ENCODE measurements at regions not wholly inside any gene's neighbourhood (a gene's known extent, or its start where the extent isn't known, plus 50 kb on each side); places are given as distances from the start of the nearest gene placed in this dataset.
"Not testable (repeated sequence)": the region's sequence is repeated elsewhere in the genome, so short reads cannot be mapped to it uniquely, and the experiment has no call there.

- H2BK12ac ChIP-seq (ENCODE audit: low read length); H3K4me2 ChIP-seq (ENCODE audit: insufficient read depth, low read length, poor library complexity, severe bottlenecking); H3K27me3 ChIP-seq (ENCODE audit: control insufficient read depth in 3 of 3, insufficient read depth in 3 of 3, low read depth in 1 of 3, low read length in 3 of 3); H3K4me3 ChIP-seq (ENCODE audit: low read length in 2 of 2); H4K91ac ChIP-seq (ENCODE audit: low read depth, low read length, poor library complexity); DNase-seq (ENCODE audit: low spot score); H3K9ac ChIP-seq (ENCODE audit: low read depth, low read length, poor library complexity); H4K8ac ChIP-seq (ENCODE audit: low read depth, low read length); H3K4me1 ChIP-seq (ENCODE audit: control insufficient read depth in 2 of 2, insufficient read depth in 1 of 2, low read depth in 1 of 2, low read length in 2 of 2); H2BK5ac ChIP-seq (ENCODE audit: low read length); H3K14ac ChIP-seq (ENCODE audit: low read length); H2BK15ac ChIP-seq (ENCODE audit: low read length); H3K79me1 ChIP-seq (ENCODE audit: low read depth, low read length); H3K9me3 ChIP-seq (replicated peaks in 1 of 2; ENCODE audit: control insufficient read depth in 2 of 2, insufficient read depth in 1 of 2, low read depth in 1 of 2, low read length in 2 of 2); H3K27ac ChIP-seq (replicated peaks; ENCODE audit: low read length); H3K4ac ChIP-seq (ENCODE audit: low read length); H2BK120ac ChIP-seq (ENCODE audit: low read depth, low read length); H3K36me3 ChIP-seq (replicated peaks in 1 of 2; ENCODE audit: control insufficient read depth in 2 of 2, insufficient read depth in 2 of 2, low read length in 2 of 2); H2AK5ac ChIP-seq (ENCODE audit: low read depth, low read length); H2AFZ ChIP-seq (ENCODE audit: low read length); H3K23ac ChIP-seq (ENCODE audit: low read depth, low read length, poor library complexity); H3K18ac ChIP-seq (ENCODE audit: low read length): not testable (repeated sequence)
- no CpG with 5 or more reads among the region's 1 CpG for WGBS, 2 donors (ENCODE audit: extremely low coverage in 2 of 2, insufficient read length in 2 of 2, insufficient replicate concordance in 1 of 2)
Observed at GRCh38 chr11:89648232-89648631, 61.9 kb upstream of the TRIM77 start.

- H2BK15ac ChIP-seq (ENCODE audit: low read length); H2BK5ac ChIP-seq (ENCODE audit: low read length); H3K9me3 ChIP-seq (replicated peaks in 1 of 2; ENCODE audit: control insufficient read depth in 2 of 2, insufficient read depth in 1 of 2, low read depth in 1 of 2, low read length in 2 of 2); H2AK5ac ChIP-seq (ENCODE audit: low read depth, low read length); H4K91ac ChIP-seq (ENCODE audit: low read depth, low read length, poor library complexity); H3K18ac ChIP-seq (ENCODE audit: low read length); H3K9ac ChIP-seq (ENCODE audit: low read depth, low read length, poor library complexity); H3K36me3 ChIP-seq (replicated peaks in 1 of 2; ENCODE audit: control insufficient read depth in 2 of 2, insufficient read depth in 2 of 2, low read length in 2 of 2); H3K79me1 ChIP-seq (ENCODE audit: low read depth, low read length); H2BK12ac ChIP-seq (ENCODE audit: low read length); H3K23ac ChIP-seq (ENCODE audit: low read depth, low read length, poor library complexity); H3K4ac ChIP-seq (ENCODE audit: low read length); H3K27ac ChIP-seq (replicated peaks; ENCODE audit: low read length); H3K14ac ChIP-seq (ENCODE audit: low read length); H3K4me2 ChIP-seq (ENCODE audit: insufficient read depth, low read length, poor library complexity, severe bottlenecking); DNase-seq (ENCODE audit: low spot score); H2AFZ ChIP-seq (ENCODE audit: low read length); H2BK120ac ChIP-seq (ENCODE audit: low read depth, low read length); H3K27me3 ChIP-seq (ENCODE audit: control insufficient read depth in 3 of 3, insufficient read depth in 3 of 3, low read depth in 1 of 3, low read length in 3 of 3); H3K4me3 ChIP-seq (ENCODE audit: low read length in 2 of 2); H3K4me1 ChIP-seq (ENCODE audit: control insufficient read depth in 2 of 2, insufficient read depth in 1 of 2, low read depth in 1 of 2, low read length in 2 of 2); H4K8ac ChIP-seq (ENCODE audit: low read depth, low read length): not testable (repeated sequence)
- no CpG with 5 or more reads among the region's 5 CpGs for WGBS, 2 donors (ENCODE audit: extremely low coverage in 2 of 2, insufficient read length in 2 of 2, insufficient replicate concordance in 1 of 2)
Observed at GRCh38 chr11:89648996-89649395, 61.1 kb upstream of the TRIM77 start.

- H2AK5ac ChIP-seq (ENCODE audit: low read depth, low read length); H2AFZ ChIP-seq (ENCODE audit: low read length); H3K14ac ChIP-seq (ENCODE audit: low read length); H3K4ac ChIP-seq (ENCODE audit: low read length); H3K4me1 ChIP-seq (ENCODE audit: control insufficient read depth in 2 of 2, insufficient read depth in 1 of 2, low read depth in 1 of 2, low read length in 2 of 2); H2BK12ac ChIP-seq (ENCODE audit: low read length); H3K4me2 ChIP-seq (ENCODE audit: insufficient read depth, low read length, poor library complexity, severe bottlenecking); H3K36me3 ChIP-seq (replicated peaks in 1 of 2; ENCODE audit: control insufficient read depth in 2 of 2, insufficient read depth in 2 of 2, low read length in 2 of 2); H2BK5ac ChIP-seq (ENCODE audit: low read length); H3K23ac ChIP-seq (ENCODE audit: low read depth, low read length, poor library complexity); H3K4me3 ChIP-seq (ENCODE audit: low read length in 2 of 2); H4K91ac ChIP-seq (ENCODE audit: low read depth, low read length, poor library complexity); H3K27me3 ChIP-seq (ENCODE audit: control insufficient read depth in 3 of 3, insufficient read depth in 3 of 3, low read depth in 1 of 3, low read length in 3 of 3); H3K9ac ChIP-seq (ENCODE audit: low read depth, low read length, poor library complexity); H2BK15ac ChIP-seq (ENCODE audit: low read length); DNase-seq (ENCODE audit: low spot score); H3K18ac ChIP-seq (ENCODE audit: low read length); H3K9me3 ChIP-seq (replicated peaks in 1 of 2; ENCODE audit: control insufficient read depth in 2 of 2, insufficient read depth in 1 of 2, low read depth in 1 of 2, low read length in 2 of 2); H3K79me1 ChIP-seq (ENCODE audit: low read depth, low read length); H3K27ac ChIP-seq (replicated peaks; ENCODE audit: low read length); H4K8ac ChIP-seq (ENCODE audit: low read depth, low read length); H2BK120ac ChIP-seq (ENCODE audit: low read depth, low read length): not testable (repeated sequence)
- WGBS, 2 donors (ENCODE audit: extremely low coverage in 2 of 2, insufficient read length in 2 of 2, insufficient replicate concordance in 1 of 2), result no CpG with 5 or more reads among the region's 2 CpGs
Observed at GRCh38 chr11:89654669-89655068, 55.4 kb upstream of the TRIM77 start.

- not testable (repeated sequence) for H3K4ac ChIP-seq (ENCODE audit: low read length); H3K14ac ChIP-seq (ENCODE audit: low read length); DNase-seq (ENCODE audit: low spot score); H2BK15ac ChIP-seq (ENCODE audit: low read length); H3K4me1 ChIP-seq (ENCODE audit: control insufficient read depth in 2 of 2, insufficient read depth in 1 of 2, low read depth in 1 of 2, low read length in 2 of 2); H3K36me3 ChIP-seq (replicated peaks in 1 of 2; ENCODE audit: control insufficient read depth in 2 of 2, insufficient read depth in 2 of 2, low read length in 2 of 2); H3K23ac ChIP-seq (ENCODE audit: low read depth, low read length, poor library complexity); H3K4me3 ChIP-seq (ENCODE audit: low read length in 2 of 2); H3K27me3 ChIP-seq (ENCODE audit: control insufficient read depth in 3 of 3, insufficient read depth in 3 of 3, low read depth in 1 of 3, low read length in 3 of 3); H2AK5ac ChIP-seq (ENCODE audit: low read depth, low read length); H3K9ac ChIP-seq (ENCODE audit: low read depth, low read length, poor library complexity); H3K79me1 ChIP-seq (ENCODE audit: low read depth, low read length); H3K4me2 ChIP-seq (ENCODE audit: insufficient read depth, low read length, poor library complexity, severe bottlenecking); H2AFZ ChIP-seq (ENCODE audit: low read length); H2BK120ac ChIP-seq (ENCODE audit: low read depth, low read length); H3K18ac ChIP-seq (ENCODE audit: low read length); H3K9me3 ChIP-seq (replicated peaks in 1 of 2; ENCODE audit: control insufficient read depth in 2 of 2, insufficient read depth in 1 of 2, low read depth in 1 of 2, low read length in 2 of 2); H3K27ac ChIP-seq (replicated peaks; ENCODE audit: low read length); H2BK5ac ChIP-seq (ENCODE audit: low read length); H2BK12ac ChIP-seq (ENCODE audit: low read length); H4K91ac ChIP-seq (ENCODE audit: low read depth, low read length, poor library complexity); H4K8ac ChIP-seq (ENCODE audit: low read depth, low read length)
Observed at GRCh38 chr11:89658767-89659166, 51.3 kb upstream of the TRIM77 start.

Data from neuronal stem cell (in vitro differentiated cells).